Pancreas (tissue), 10 donors: ENCODE measurements at regions not wholly inside any gene's neighbourhood (a gene's known extent, or its start where the extent isn't known, plus 50 kb on each side); places are given as distances from the start of the nearest gene placed in this dataset.

Experiments used
- ATAC-seq, 4 donors: fragments of 200-7000 bp; cut with Tn5 transposase; one replicate each; pipeline versions ENCODE4 v1.8.0 to v1.9.1; 2020; ENCODE audit warnings: mild to moderate bottlenecking in 4 of 4, moderate library complexity in 4 of 4
- DNase-seq, 6 donors: peaks; one replicate each; pipeline ENCODE4 v3.0.0-alpha.2; 2020
- FAIRE-seq: peaks from 2 replicates; lab custom pipeline; 2012; peaks lifted over from hg19 to GRCh38; lab: Jason Lieb, UNC
- H3K27ac ChIP-seq, 4 donors: fragments of 200-600 bp; sonication (generic); 1 replicate in 3 of 4; 2 replicates in 1 of 4; pipeline versions ENCODE4 v1.5.0 to v1.8.0; 2020
- H3K27me3 ChIP-seq, 4 donors: fragments of 200-600 bp; one replicate each; pipeline ENCODE4 v1.8.0; 2021
- H3K36me3 ChIP-seq, 3 donors: fragments of 200-600 bp; sonication (generic) in 1 of 3; one replicate each; pipeline versions ENCODE4 v1.5.0 to v1.8.0; 2020 to 2021
- H3K4me1 ChIP-seq, 3 donors: fragments of 200-600 bp; one replicate each; pipeline ENCODE4 v1.8.0; 2021
- H3K4me3 ChIP-seq, 4 donors: fragments of 200-600 bp; sonication (generic) in 2 of 4; one replicate each; pipeline versions ENCODE4 v1.5.0 to v1.8.0; 2020 to 2021
- H3K9me3 ChIP-seq, 4 donors: fragments of 200-600 bp; one replicate each; pipeline ENCODE4 v1.8.0; 2021
- WGBS, 2 donors: extraction: QIAGEN DNeasy Blood & Tissue Kit; methylation state at CpG; one replicate each; pipeline ENCODE4 v1.1.7; 2013; 5-methylcytosine and 5-hydroxymethylcytosine counted together
- intact Hi-C, 3 donors: fragments of 100-400 bp; cut with DNase I; formaldehyde crosslinking; loops; one replicate each; pipeline versions ENCODE4 v1.11.1 to v1.14.2; 2022
- TF ChIP-seq, protein P1 (sequence below), 4 donors: fragments of 200-600 bp; sonication (generic) in 3 of 4; IDR thresholded peaks; one replicate each; pipeline versions ENCODE4 v1.5.0 to v1.8.0; 2021; ENCODE audit warnings: antibody characterized with exemption in 4 of 4
- donor health status: healthy with polysubstance abuse.
- donor health status: DM: no; HTN: no; CAD: no; lungs with moderate emphysema.
- donor health status: DM: no; HTN: no; CAD: no.
- donor health status: control.
- donor health status: control.
- donor health status: Bipolar disorder and iron deficiency.
- donor health status: DM: yes; HTN: yes; CAD: no.
- donor health status: DM: no; HTN: no; CAD: no.
- donor health status: DM: no; HTN: no; CAD: no.
- donor health status: DM: yes; HTN: yes; CAD: no.

GRCh38 chr6:98452685-98453084 lies 381.7 kb upstream of the POU3F2 start:
- 16 to 18% methylated on average over 2 of the region's 2 CpGs for WGBS, 2 donors
- no peak for FAIRE-seq
- Histone ChIP-seq H3K27me3 (no peaks in the 10 kb centered on the region), H3K27ac (no peak overlapping the region), H3K4me3 (no peak overlapping the region), H3K4me1 (no peaks in the 10 kb centered on the region), H3K9me3 (no peaks in the 10 kb centered on the region), H3K36me3 (no peaks in the 10 kb centered on the region)
- TF ChIP-seq, protein P1, sequence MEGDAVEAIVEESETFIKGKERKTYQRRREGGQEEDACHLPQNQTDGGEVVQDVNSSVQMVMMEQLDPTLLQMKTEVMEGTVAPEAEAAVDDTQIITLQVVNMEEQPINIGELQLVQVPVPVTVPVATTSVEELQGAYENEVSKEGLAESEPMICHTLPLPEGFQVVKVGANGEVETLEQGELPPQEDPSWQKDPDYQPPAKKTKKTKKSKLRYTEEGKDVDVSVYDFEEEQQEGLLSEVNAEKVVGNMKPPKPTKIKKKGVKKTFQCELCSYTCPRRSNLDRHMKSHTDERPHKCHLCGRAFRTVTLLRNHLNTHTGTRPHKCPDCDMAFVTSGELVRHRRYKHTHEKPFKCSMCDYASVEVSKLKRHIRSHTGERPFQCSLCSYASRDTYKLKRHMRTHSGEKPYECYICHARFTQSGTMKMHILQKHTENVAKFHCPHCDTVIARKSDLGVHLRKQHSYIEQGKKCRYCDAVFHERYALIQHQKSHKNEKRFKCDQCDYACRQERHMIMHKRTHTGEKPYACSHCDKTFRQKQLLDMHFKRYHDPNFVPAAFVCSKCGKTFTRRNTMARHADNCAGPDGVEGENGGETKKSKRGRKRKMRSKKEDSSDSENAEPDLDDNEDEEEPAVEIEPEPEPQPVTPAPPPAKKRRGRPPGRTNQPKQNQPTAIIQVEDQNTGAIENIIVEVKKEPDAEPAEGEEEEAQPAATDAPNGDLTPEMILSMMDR (IDR thresholded peaks at IDR 0.05), result no peak
- intact Hi-C loops, result no loop called here
- DNase-seq, result no peak
- ATAC-seq, result no peak

DNA sequence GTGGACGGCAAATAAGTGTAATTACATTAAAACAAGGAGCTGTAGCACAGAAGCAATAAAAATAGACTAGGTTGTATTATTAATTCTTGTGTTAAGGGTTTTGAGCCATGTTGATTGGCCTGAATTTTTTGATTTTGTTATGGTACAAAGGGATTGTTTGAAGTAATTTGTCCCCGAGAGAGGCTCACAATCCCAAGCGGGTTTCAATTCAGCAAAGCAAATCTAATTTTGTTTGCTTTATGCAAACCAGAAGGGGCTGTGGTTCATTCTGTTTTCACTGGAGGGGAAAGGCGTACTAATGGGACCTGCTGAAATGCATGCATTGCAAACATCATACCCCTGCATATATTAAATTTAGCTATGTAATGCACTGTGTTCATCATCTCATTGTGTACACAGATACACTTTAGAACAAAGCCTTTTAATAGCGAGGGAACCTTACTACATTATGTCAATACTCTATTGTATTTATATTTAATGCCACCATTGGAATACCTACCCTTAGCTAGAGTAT lies 379.5 kb upstream of the POU3F2 start:
- DNase-seq (no peak), FAIRE-seq (no peak), ATAC-seq (no peak)
- H3K27me3 ChIP-seq, result no peaks in the 10 kb centered on the region
- H3K4me1 ChIP-seq, result no peaks in the 10 kb centered on the region
- WGBS, 2 donors, result 61 to 70% methylated on average over 5 of the region's 5 CpGs
- intact Hi-C loops, result no loop called here
- no peaks in the 10 kb centered on the region for H3K36me3 ChIP-seq
- H3K4me3 ChIP-seq, result no peak overlapping the region
- TF ChIP-seq, protein P1 (IDR thresholded peaks at IDR 0.05), result no peak
- H3K9me3 ChIP-seq, result no peaks in the 10 kb centered on the region
- no peak overlapping the region for H3K27ac ChIP-seq

DNA sequence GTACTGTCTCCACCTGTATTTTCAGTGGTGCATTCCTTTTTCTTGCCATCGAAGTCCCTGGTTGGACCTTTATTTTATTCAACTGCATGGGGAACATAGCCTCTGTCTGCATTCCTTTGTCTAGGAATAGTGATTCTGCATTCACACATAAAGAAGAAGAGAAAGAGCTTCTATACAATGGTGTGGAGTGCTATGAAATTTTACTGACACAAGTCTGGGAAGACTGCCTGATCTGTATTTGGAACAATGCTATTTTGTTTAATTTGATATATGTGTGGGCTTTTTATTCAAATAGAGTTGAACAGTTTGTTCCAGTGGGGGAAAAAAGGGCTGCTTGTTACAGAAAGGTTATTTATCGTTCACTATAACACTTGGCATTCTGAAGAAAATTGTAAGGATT lies 375.7 kb upstream of the POU3F2 start:
- Histone ChIP-seq H3K9me3 (no peaks in the 10 kb centered on the region), H3K4me1 (no peaks in the 10 kb centered on the region), H3K27me3 (no peaks in the 10 kb centered on the region), H3K4me3 (no peak overlapping the region), H3K36me3 (no peaks in the 10 kb centered on the region), H3K27ac (no peak overlapping the region)
- FAIRE-seq (no peak), DNase-seq (no peak), ATAC-seq (no peak)
- WGBS, 2 donors, result 51 to 76% methylated on average over 2 of the region's 2 CpGs
- TF ChIP-seq, protein P1 (IDR thresholded peaks at IDR 0.05), result no peak
- intact Hi-C loops, result no loop called here

GRCh38 chr6:98463038-98464000 lies 371.1 kb upstream of the POU3F2 start:
- intact Hi-C loops, result no loop called here
- no peak overlapping the region for H3K4me3 ChIP-seq
- TF ChIP-seq, protein P1 (IDR thresholded peaks at IDR 0.05), result no peak
- H3K27me3 ChIP-seq, result no peaks in the 10 kb centered on the region
- no peaks in the 10 kb centered on the region for H3K4me1 ChIP-seq
- ATAC-seq, result no peak
- FAIRE-seq, result no peak
- WGBS, 2 donors, result 56 to 72% methylated on average over 12 of the region's 12 CpGs
- no peak overlapping the region for H3K27ac ChIP-seq
- DNase-seq, result no peak
- no peaks in the 10 kb centered on the region for H3K9me3 ChIP-seq
- no peaks in the 10 kb centered on the region for H3K36me3 ChIP-seq

DNA sequence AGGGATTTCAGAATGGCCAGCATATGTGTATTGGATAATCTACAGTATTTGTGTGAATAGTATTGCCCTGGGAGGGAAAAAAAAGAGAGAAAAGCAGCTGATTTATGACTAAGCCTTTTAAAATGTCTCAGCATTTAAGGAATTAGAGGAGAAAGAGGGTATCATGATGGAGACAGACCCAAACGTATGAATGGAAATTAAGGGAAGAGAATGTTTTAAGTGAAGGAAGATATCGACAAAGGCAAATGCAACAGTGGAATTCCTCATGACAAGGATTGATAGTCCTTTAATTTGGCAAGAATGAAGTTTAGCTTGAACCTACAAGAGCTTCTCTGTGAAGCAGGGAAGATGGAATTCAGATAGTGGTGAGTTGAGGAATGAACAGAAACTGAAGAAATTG lies 367.3 kb upstream of the POU3F2 start:
- H3K27me3 ChIP-seq, result no peaks in the 10 kb centered on the region
- FAIRE-seq (no peak), DNase-seq (no peak), ATAC-seq (no peak)
- H3K36me3 ChIP-seq, result no peaks in the 10 kb centered on the region
- intact Hi-C loops, result no loop called here
- H3K4me1 ChIP-seq, result no peaks in the 10 kb centered on the region
- TF ChIP-seq, protein P1 (IDR thresholded peaks at IDR 0.05), result no peak
- H3K27ac ChIP-seq, result no peak overlapping the region
- H3K4me3 ChIP-seq, result no peak overlapping the region
- WGBS, 2 donors, result 55% methylated on average over 2 of the region's 2 CpGs
- no peaks in the 10 kb centered on the region for H3K9me3 ChIP-seq
